ENCODE measurements at regions not wholly inside any gene's neighbourhood (a gene's known extent, or its start where the extent isn't known, plus 50 kb on each side); places are given as distances from the start of the nearest gene placed in this dataset.

GRCh38 chr10:128792426-128793140 lies 666.4 kb upstream of the MKI67 start:
- Histone ChIP-seq H4K20me1 (ENCODE audit: insufficient read depth) (no peaks in the 10 kb centered on the region), H3K36me3 (ENCODE audit: control insufficient read depth in 1 of 2, insufficient read depth in 2 of 2, low read length in 2 of 2) (no peaks in the 10 kb centered on the region), H3K4me1 (ENCODE audit: control insufficient read depth in 1 of 2, insufficient read depth in 2 of 2, low read length in 2 of 2) (no peaks in the 10 kb centered on the region), H3K4me2 (ENCODE audit: low read length) (no peak overlapping the region), H3K9me3 (ENCODE audit: control insufficient read depth in 1 of 2, insufficient read depth in 1 of 2, low read depth in 1 of 2, low read length in 2 of 2) (no peaks in the 10 kb centered on the region), H2AFZ (ENCODE audit: low read depth, low read length, poor library complexity, severe bottlenecking) (no peak overlapping the region), H3K27me3 (ENCODE audit: insufficient read depth, low read length) (0 out of 2 replicates have a peak, but pooled peaks cover 2% of the 10 kb centered on the region), H3K79me2 (ENCODE audit: insufficient read depth, low read length) (no peaks in the 10 kb centered on the region), H3K27ac (ENCODE audit: low read depth, low read length) (no peak overlapping the region), H3K9me2 (ENCODE audit: insufficient read depth) (no peaks in the 10 kb centered on the region), H3K4me3 (replicated peaks in 1 of 2; ENCODE audit: low read depth in 1 of 2, low read length in 2 of 2) (no peak overlapping the region), H3K9ac (ENCODE audit: low read length) (no peak overlapping the region)
- ChIA-PET RAD21 (ENCODE audit: low non-redundant PET in 1 of 2, low total read pairs in 2 of 2, uncharacterized antibody in 2 of 2, unreplicated experiment in 2 of 2) (no interaction called here), CTCF (no interaction called here), POLR2A (no interaction called here)
- no TSS peak for BruUV-seq (replicated peaks)
- TF ChIP-seq YY1 (IDR thresholded peaks at IDR 0.05; ENCODE audit: extremely low read depth, insufficient replicate concordance, low read depth, low read length) (no peak), SIN3A (IDR thresholded peaks at IDR 0.05; ENCODE audit: low read depth) (no peak), ZNF274 (IDR thresholded peaks at IDR 0.05; ENCODE audit: low read depth, low read length) (no peak), TCF7L2 (IDR thresholded peaks at IDR 0.05; ENCODE audit: borderline replicate concordance, extremely low read depth, insufficient read depth, insufficient read length) (no peak), JUND (IDR thresholded peaks at IDR 0.05) (no peak), SRF (IDR thresholded peaks at IDR 0.05; ENCODE audit: low read depth) (no peak), REST (IDR thresholded peaks at IDR 0.05; ENCODE audit: low read depth) (no peak), ELF1 (IDR thresholded peaks at IDR 0.05; ENCODE audit: borderline replicate concordance, low read depth) (no peak), RAD21 (IDR thresholded peaks at IDR 0.05; ENCODE audit: low read depth) (no peak), EGR1 (IDR thresholded peaks at IDR 0.05; ENCODE audit: low read depth) (no peak), FOSL1 (IDR thresholded peaks at IDR 0.05; ENCODE audit: low read depth) (no peak), CEBPB (IDR thresholded peaks at IDR 0.05; ENCODE audit: low read depth) (no peak), SP1 (IDR thresholded peaks at IDR 0.05; ENCODE audit: low read depth) (no peak), EZH2 (IDR thresholded peaks at IDR 0.05) (no peak), CBX3 (IDR thresholded peaks at IDR 0.05; ENCODE audit: low read depth) (no peak), POLR2AphosphoS5 (IDR thresholded peaks at IDR 0.05; ENCODE audit: low read depth, low read length) (no peak)
- TF ChIP-seq, protein P1, sequence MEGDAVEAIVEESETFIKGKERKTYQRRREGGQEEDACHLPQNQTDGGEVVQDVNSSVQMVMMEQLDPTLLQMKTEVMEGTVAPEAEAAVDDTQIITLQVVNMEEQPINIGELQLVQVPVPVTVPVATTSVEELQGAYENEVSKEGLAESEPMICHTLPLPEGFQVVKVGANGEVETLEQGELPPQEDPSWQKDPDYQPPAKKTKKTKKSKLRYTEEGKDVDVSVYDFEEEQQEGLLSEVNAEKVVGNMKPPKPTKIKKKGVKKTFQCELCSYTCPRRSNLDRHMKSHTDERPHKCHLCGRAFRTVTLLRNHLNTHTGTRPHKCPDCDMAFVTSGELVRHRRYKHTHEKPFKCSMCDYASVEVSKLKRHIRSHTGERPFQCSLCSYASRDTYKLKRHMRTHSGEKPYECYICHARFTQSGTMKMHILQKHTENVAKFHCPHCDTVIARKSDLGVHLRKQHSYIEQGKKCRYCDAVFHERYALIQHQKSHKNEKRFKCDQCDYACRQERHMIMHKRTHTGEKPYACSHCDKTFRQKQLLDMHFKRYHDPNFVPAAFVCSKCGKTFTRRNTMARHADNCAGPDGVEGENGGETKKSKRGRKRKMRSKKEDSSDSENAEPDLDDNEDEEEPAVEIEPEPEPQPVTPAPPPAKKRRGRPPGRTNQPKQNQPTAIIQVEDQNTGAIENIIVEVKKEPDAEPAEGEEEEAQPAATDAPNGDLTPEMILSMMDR (IDR thresholded peaks at IDR 0.05 in 2 of 3, conservative IDR thresholded peaks at IDR 0.05 in 1 of 3; ENCODE audit: borderline replicate concordance in 1 of 3, insufficient read depth in 1 of 3, low read depth in 2 of 3, low read length in 2 of 3): no peak
- no peak for DNase-seq (ENCODE audit: low read depth, low spot score)
- no peak for ATAC-seq
- intact Hi-C loops (cut with micrococcal nuclease): no loop called here
